AG10803 (cell line): ENCODE measurements at regions not wholly inside any gene's neighbourhood (a gene's known extent, or its start where the extent isn't known, plus 50 kb on each side); places are given as distances from the start of the nearest gene placed in this dataset.

ENCODE experiments used
- DNase-seq: peaks from one replicate; pipeline ENCODE4 v3.0.0; 2010; ENCODE audit warnings: low read depth
- H3K4me3 ChIP-seq: 2 replicates; pipeline ENCODE4 v1.5.1; 2011; ENCODE audit warnings: mild to moderate bottlenecking, low read length, control low read depth
- CTCF ChIP-seq: conservative IDR thresholded peaks from 2 replicates; pipeline ENCODE4 v1.5.1; 2011; ENCODE audit warnings: mild to moderate bottlenecking, low read length, control low read depth, inconsistent platforms

- no peak for DNase-seq
- no peak overlapping the region for H3K4me3 ChIP-seq
- TF ChIP-seq CTCF: no peak
Observed at GRCh38 chr1:188367661-188368060, 1538.9 kb downstream of the PLA2G4A start.

- no peak overlapping the region for H3K4me3 ChIP-seq
- no peak for TF ChIP-seq CTCF
- no peak for DNase-seq
Observed at GRCh38 chr1:188371295-188371806, 1542.6 kb downstream of the PLA2G4A start.

- TF ChIP-seq CTCF: no peak
- H3K4me3 ChIP-seq: no peak overlapping the region
- no peak for DNase-seq
Observed at GRCh38 chr1:188372821-188373220, 1544.1 kb downstream of the PLA2G4A start.

- H3K4me3 ChIP-seq: no peak overlapping the region
- DNase-seq: no peak
- TF ChIP-seq CTCF: no peak
Observed at GRCh38 chr1:188382851-188383250, 1554.1 kb downstream of the PLA2G4A start.

GRCh38 chr1:188386161-188386560 is 1557.4 kb downstream of the PLA2G4A start:
- DNase-seq: no peak
- no peak overlapping the region for H3K4me3 ChIP-seq
- no peak for TF ChIP-seq CTCF

GRCh38 chr1:188386666-188387065 is 1557.9 kb downstream of the PLA2G4A start:
- no peak for TF ChIP-seq CTCF
- no peak overlapping the region for H3K4me3 ChIP-seq
- no peak for DNase-seq

- no peak overlapping the region for H3K4me3 ChIP-seq
- DNase-seq: no peak
- no peak for TF ChIP-seq CTCF
Observed at GRCh38 chr1:188394677-188395076, 1565.9 kb downstream of the PLA2G4A start.
